OCI-LY1 (cell line): ENCODE measurements at regions not wholly inside any gene's neighbourhood (a gene's known extent, or its start where the extent isn't known, plus 50 kb on each side); places are given as distances from the start of the nearest gene placed in this dataset.

Experiments used
- CTCF ChIP-seq: fragments of 200-600 bp; sonication (generic), shearing (Covaris generic); IDR thresholded peaks from 2 replicates; pipeline ENCODE4 v1.5.1; 2017; ENCODE audit warnings: mild to moderate bottlenecking, antibody characterized with exemption, low read length, moderate library complexity, mixed read lengths
- EZH2 ChIP-seq: fragments of 200-600 bp; sonication (generic), shearing (Covaris generic); IDR thresholded peaks from 2 replicates; pipeline ENCODE4 v1.8.0; 2017; ENCODE audit warnings: borderline replicate concordance, mixed run types, mild to moderate bottlenecking, antibody characterized with exemption, low read length, moderate library complexity, mixed read lengths

GRCh38 chr13:91106565-91106964 lies 240.9 kb upstream of the MIR17HG start:
- TF ChIP-seq CTCF = no peak
- no peak for TF ChIP-seq EZH2
